Colonic mucosa (tissue), 4 donors: ENCODE measurements at regions not wholly inside any gene's neighbourhood (a gene's known extent, or its start where the extent isn't known, plus 50 kb on each side); places are given as distances from the start of the nearest gene placed in this dataset.

Experiments used
- DNase-seq: peaks from one replicate; pipeline ENCODE4 v3.0.0-alpha.2; 2020
- H3K27ac ChIP-seq: fragments of 200-600 bp; one replicate; pipeline ENCODE4 v1.8.0; 2021
- H3K27me3 ChIP-seq: fragments of 200-600 bp; one replicate; pipeline ENCODE4 v1.8.0; 2021
- H3K36me3 ChIP-seq: fragments of 200-600 bp; one replicate; pipeline ENCODE4 v1.8.0; 2021
- H3K4me1 ChIP-seq: fragments of 200-600 bp; one replicate; pipeline ENCODE4 v1.8.0; 2021; ENCODE audit warnings: mild to moderate bottlenecking
- H3K4me3 ChIP-seq: fragments of 200-600 bp; one replicate; pipeline ENCODE4 v1.8.0; 2021
- H3K9ac ChIP-seq, 2 donors: one replicate each; pipeline ENCODE4 v1.7.0; 2013; ENCODE audit warnings: control low read depth in 2 of 2, low read depth in 2 of 2, low read length in 2 of 2
- H3K9me3 ChIP-seq: fragments of 200-600 bp; one replicate; pipeline ENCODE4 v1.8.0; 2021
- intact Hi-C: fragments of 100-400 bp; cut with DNase I; formaldehyde crosslinking; loops from one replicate; pipeline ENCODE4 v1.14.1; 2022
- TF ChIP-seq, protein P1 (sequence below): fragments of 200-600 bp; IDR thresholded peaks from one replicate; pipeline ENCODE4 v1.8.0; 2022; ENCODE audit warnings: antibody characterized with exemption, mild to moderate bottlenecking
- donor health status: healthy.
- donor health status: DM: no; HTN: no; CAD: no.
- donor health status: DM: no; HTN: no; CAD: no.

DNA sequence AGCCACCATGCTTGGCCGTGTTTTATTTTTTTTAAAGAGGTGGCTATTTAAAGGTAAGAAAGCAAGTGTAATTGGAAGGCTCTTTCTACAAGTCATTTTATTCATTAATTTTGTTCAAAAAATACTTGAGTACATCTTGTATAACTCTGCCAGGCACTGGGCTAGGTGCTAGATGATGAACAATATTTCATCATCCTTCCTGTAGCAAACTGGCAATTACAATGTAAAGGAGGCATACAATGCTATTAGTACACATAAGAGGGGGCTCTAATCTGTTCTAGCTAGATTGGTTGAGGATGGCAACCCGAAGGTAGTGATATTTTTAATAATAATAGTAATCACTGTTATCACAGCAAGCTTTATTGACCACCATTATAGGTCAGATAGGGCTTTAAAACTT is 215.5 kb upstream of the KLF14 start:
- H3K27me3 ChIP-seq = no peaks in the 10 kb centered on the region
- no peak overlapping the region for H3K27ac ChIP-seq
- no peak overlapping the region for H3K4me3 ChIP-seq
- DNase-seq = no peak
- H3K9ac ChIP-seq = no peak overlapping the region
- intact Hi-C loops = no loop called here
- no peaks in the 10 kb centered on the region for H3K4me1 ChIP-seq
- no peaks in the 10 kb centered on the region for H3K36me3 ChIP-seq
- TF ChIP-seq, protein P1, sequence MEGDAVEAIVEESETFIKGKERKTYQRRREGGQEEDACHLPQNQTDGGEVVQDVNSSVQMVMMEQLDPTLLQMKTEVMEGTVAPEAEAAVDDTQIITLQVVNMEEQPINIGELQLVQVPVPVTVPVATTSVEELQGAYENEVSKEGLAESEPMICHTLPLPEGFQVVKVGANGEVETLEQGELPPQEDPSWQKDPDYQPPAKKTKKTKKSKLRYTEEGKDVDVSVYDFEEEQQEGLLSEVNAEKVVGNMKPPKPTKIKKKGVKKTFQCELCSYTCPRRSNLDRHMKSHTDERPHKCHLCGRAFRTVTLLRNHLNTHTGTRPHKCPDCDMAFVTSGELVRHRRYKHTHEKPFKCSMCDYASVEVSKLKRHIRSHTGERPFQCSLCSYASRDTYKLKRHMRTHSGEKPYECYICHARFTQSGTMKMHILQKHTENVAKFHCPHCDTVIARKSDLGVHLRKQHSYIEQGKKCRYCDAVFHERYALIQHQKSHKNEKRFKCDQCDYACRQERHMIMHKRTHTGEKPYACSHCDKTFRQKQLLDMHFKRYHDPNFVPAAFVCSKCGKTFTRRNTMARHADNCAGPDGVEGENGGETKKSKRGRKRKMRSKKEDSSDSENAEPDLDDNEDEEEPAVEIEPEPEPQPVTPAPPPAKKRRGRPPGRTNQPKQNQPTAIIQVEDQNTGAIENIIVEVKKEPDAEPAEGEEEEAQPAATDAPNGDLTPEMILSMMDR = no peak
- no peaks in the 10 kb centered on the region for H3K9me3 ChIP-seq

GRCh38 chr7:130950054-130950453 is 216.0 kb upstream of the KLF14 start:
- Histone ChIP-seq H3K36me3 (no peaks in the 10 kb centered on the region), H3K4me1 (no peaks in the 10 kb centered on the region), H3K27me3 (no peaks in the 10 kb centered on the region), H3K9ac (no peak overlapping the region), H3K4me3 (no peak overlapping the region), H3K27ac (no peak overlapping the region), H3K9me3 (no peaks in the 10 kb centered on the region)
- TF ChIP-seq, protein P1 = no peak
- intact Hi-C loops = no loop called here
- no peak for DNase-seq

GRCh38 chr7:130950741-130951140 is 216.7 kb upstream of the KLF14 start:
- Histone ChIP-seq H3K9me3 (no peaks in the 10 kb centered on the region), H3K4me3 (no peak overlapping the region), H3K9ac (no peak overlapping the region), H3K36me3 (no peaks in the 10 kb centered on the region), H3K27ac (no peak overlapping the region), H3K4me1 (no peaks in the 10 kb centered on the region), H3K27me3 (no peaks in the 10 kb centered on the region)
- no peak for DNase-seq
- intact Hi-C loops = no loop called here
- TF ChIP-seq, protein P1 = no peak

DNA sequence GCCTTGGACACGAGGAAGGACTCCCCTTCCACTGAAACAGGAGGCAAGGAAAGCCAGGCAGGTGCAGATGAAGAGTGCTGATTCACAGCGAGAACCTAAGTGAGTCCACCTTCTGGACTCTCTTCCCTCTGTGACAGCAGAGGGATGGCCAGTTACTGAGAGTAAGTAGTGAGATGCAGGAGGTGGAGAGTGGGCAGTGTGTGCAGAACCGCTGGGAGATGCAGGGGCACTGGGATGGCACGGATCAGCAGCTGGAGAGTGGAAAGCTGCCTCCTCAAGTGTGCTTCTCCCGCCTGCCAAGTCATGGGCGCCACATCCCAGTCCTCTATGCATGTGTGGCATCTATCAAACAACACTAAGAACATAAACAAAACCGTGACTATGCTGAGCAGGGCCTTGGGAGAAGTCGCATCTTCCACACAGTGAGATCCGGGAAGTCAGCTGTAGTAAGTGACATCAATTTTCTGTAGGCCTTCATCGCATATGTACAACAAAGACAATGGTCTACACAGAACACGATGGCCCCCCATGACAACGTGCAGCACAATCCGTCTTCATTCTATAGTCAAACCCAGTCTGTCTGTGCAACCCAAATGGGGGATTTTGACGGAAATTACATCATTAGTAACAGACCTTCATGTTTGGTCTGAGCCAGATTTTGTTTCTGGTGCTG is 217.4 kb upstream of the KLF14 start:
- H3K4me3 ChIP-seq = no peak overlapping the region
- peak overlapping the region; percentile 3 for H3K27ac ChIP-seq
- intact Hi-C loops = no loop called here

GRCh38 chr7:130951976-130952876 is 218.2 kb upstream of the KLF14 start:
- Histone ChIP-seq H3K4me3 (no peak overlapping the region), H3K27ac (peak overlapping the region; percentile 3), H3K4me1 (no peaks in the 10 kb centered on the region), H3K27me3 (no peaks in the 10 kb centered on the region), H3K9me3 (no peaks in the 10 kb centered on the region), H3K9ac (no peak overlapping the region), H3K36me3 (no peaks in the 10 kb centered on the region)
- DNase-seq = no peak
- TF ChIP-seq, protein P1 = no peak
- intact Hi-C loops = no loop called here

More for the DNA sequence above, 217.4 kb upstream of the KLF14 start:
- H3K4me1 ChIP-seq = no peaks in the 10 kb centered on the region
- no peaks in the 10 kb centered on the region for H3K36me3 ChIP-seq
- no peak overlapping the region for H3K9ac ChIP-seq
- H3K9me3 ChIP-seq = no peaks in the 10 kb centered on the region
- TF ChIP-seq, protein P1 = no peak
- no peaks in the 10 kb centered on the region for H3K27me3 ChIP-seq
- no peak for DNase-seq
